ENCODE measurements at regions not wholly inside any gene's neighbourhood (a gene's known extent, or its start where the extent isn't known, plus 50 kb on each side); places are given as distances from the start of the nearest gene placed in this dataset.

DNA sequence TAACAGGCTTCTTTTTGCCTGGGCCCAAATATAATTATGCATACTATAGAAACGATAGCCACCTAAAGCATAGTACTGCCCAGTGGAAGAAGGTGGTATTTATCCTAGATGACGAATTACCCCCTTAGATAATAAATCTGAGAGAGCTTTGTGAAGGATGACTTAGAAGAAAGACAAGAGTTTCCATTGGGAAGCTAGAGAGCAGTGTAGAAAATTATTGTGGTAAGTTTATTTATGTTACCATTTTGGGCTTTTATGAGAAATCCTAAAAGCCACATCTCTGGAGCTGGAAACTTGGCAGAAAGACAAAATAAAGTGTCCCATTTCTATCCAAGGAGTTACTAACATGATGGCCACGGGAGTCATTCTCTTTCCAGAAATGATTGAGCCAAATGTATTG lies 172.0 kb upstream of the SEMA6A start:
- H3K9me2 ChIP-seq (ENCODE audit: insufficient read depth, low read length) = no peaks in the 10 kb centered on the region
- no peak overlapping the region for H3K9ac ChIP-seq (ENCODE audit: low read length)
- H3K27me3 ChIP-seq (ENCODE audit: insufficient read depth, low read depth, low read length) = no peaks in the 10 kb centered on the region
- no peak overlapping the region for H3K4me3 ChIP-seq (ENCODE audit: low read length)
- H3F3A ChIP-seq (ENCODE audit: insufficient read depth, low read length, poor library complexity, severe bottlenecking) = no peaks in the 10 kb centered on the region
- H3K36me3 ChIP-seq (ENCODE audit: insufficient read depth, low read length) = no peaks in the 10 kb centered on the region
- no peaks in the 10 kb centered on the region for H3K9me3 ChIP-seq (ENCODE audit: low read length)
- no peak overlapping the region for H3K27ac ChIP-seq (ENCODE audit: low read length)
- H4K20me1 ChIP-seq (ENCODE audit: insufficient read depth) = no peaks in the 10 kb centered on the region
- H3K4me2 ChIP-seq (ENCODE audit: low read length) = no peak overlapping the region
- no peak for TF ChIP-seq MXI1 (conservative IDR thresholded peaks at IDR 0.05; ENCODE audit: poor library complexity, severe bottlenecking)
- TF ChIP-seq EZH2 (IDR thresholded peaks at IDR 0.05; ENCODE audit: borderline replicate concordance, insufficient read depth, low read length, poor library complexity, severe bottlenecking) = no peak
- TF ChIP-seq, protein P1, sequence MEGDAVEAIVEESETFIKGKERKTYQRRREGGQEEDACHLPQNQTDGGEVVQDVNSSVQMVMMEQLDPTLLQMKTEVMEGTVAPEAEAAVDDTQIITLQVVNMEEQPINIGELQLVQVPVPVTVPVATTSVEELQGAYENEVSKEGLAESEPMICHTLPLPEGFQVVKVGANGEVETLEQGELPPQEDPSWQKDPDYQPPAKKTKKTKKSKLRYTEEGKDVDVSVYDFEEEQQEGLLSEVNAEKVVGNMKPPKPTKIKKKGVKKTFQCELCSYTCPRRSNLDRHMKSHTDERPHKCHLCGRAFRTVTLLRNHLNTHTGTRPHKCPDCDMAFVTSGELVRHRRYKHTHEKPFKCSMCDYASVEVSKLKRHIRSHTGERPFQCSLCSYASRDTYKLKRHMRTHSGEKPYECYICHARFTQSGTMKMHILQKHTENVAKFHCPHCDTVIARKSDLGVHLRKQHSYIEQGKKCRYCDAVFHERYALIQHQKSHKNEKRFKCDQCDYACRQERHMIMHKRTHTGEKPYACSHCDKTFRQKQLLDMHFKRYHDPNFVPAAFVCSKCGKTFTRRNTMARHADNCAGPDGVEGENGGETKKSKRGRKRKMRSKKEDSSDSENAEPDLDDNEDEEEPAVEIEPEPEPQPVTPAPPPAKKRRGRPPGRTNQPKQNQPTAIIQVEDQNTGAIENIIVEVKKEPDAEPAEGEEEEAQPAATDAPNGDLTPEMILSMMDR (IDR thresholded peaks at IDR 0.05; ENCODE audit: poor library complexity, severe bottlenecking) = no peak
- no peak for TF ChIP-seq TAF1 (IDR thresholded peaks at IDR 0.05; ENCODE audit: low read depth)
- no peak for TF ChIP-seq REST (IDR thresholded peaks at IDR 0.05; ENCODE audit: borderline replicate concordance)
- TF ChIP-seq POLR2AphosphoS5 (IDR thresholded peaks at IDR 0.05) = no peak
- no peak for TF ChIP-seq EP300 (conservative IDR thresholded peaks at IDR 0.05; ENCODE audit: poor library complexity, severe bottlenecking)
- TF ChIP-seq SMC3 (conservative IDR thresholded peaks at IDR 0.05; ENCODE audit: poor library complexity) = no peak
- TF ChIP-seq RAD21 (conservative IDR thresholded peaks at IDR 0.05) = no peak
- H3K79me2 ChIP-seq (replicated peaks; ENCODE audit: insufficient read depth, low read length) = no peaks in the 10 kb centered on the region
- H2AFZ ChIP-seq (ENCODE audit: low read depth, low read length) = no peak overlapping the region

- H3K4me2 ChIP-seq (ENCODE audit: low read length) = no peak overlapping the region
- no peak overlapping the region for H3K4me3 ChIP-seq (ENCODE audit: low read length)
- H3K9me3 ChIP-seq (ENCODE audit: low read length) = no peaks in the 10 kb centered on the region
- no peak for TF ChIP-seq RAD21 (conservative IDR thresholded peaks at IDR 0.05)
- no peak for TF ChIP-seq SMC3 (conservative IDR thresholded peaks at IDR 0.05; ENCODE audit: poor library complexity)
- TF ChIP-seq EP300 (conservative IDR thresholded peaks at IDR 0.05; ENCODE audit: poor library complexity, severe bottlenecking) = no peak
- TF ChIP-seq MXI1 (conservative IDR thresholded peaks at IDR 0.05; ENCODE audit: poor library complexity, severe bottlenecking) = no peak
- no peak for TF ChIP-seq REST (IDR thresholded peaks at IDR 0.05; ENCODE audit: borderline replicate concordance)
- TF ChIP-seq POLR2AphosphoS5 (IDR thresholded peaks at IDR 0.05) = no peak
- TF ChIP-seq, protein P1 (IDR thresholded peaks at IDR 0.05; ENCODE audit: poor library complexity, severe bottlenecking) = no peak
- TF ChIP-seq TAF1 (IDR thresholded peaks at IDR 0.05; ENCODE audit: low read depth) = no peak
- no peak for TF ChIP-seq EZH2 (IDR thresholded peaks at IDR 0.05; ENCODE audit: borderline replicate concordance, insufficient read depth, low read length, poor library complexity, severe bottlenecking)
- H2AFZ ChIP-seq (ENCODE audit: low read depth, low read length) = no peak overlapping the region
- no peaks in the 10 kb centered on the region for H3K9me2 ChIP-seq (ENCODE audit: insufficient read depth, low read length)
- no peak overlapping the region for H3K27ac ChIP-seq (ENCODE audit: low read length)
- no peak overlapping the region for H3K9ac ChIP-seq (ENCODE audit: low read length)
- H3F3A ChIP-seq (ENCODE audit: insufficient read depth, low read length, poor library complexity, severe bottlenecking) = no peaks in the 10 kb centered on the region
- H4K20me1 ChIP-seq (ENCODE audit: insufficient read depth) = no peaks in the 10 kb centered on the region
- H3K27me3 ChIP-seq (ENCODE audit: insufficient read depth, low read depth, low read length) = no peaks in the 10 kb centered on the region
- H3K36me3 ChIP-seq (ENCODE audit: insufficient read depth, low read length) = no peaks in the 10 kb centered on the region
- H3K79me2 ChIP-seq (replicated peaks; ENCODE audit: insufficient read depth, low read length) = no peaks in the 10 kb centered on the region
Measured at GRCh38 chr5:116740771-116741170, 166.1 kb upstream of the SEMA6A start.
